GM18861 (cell line): ENCODE measurements at regions not wholly inside any gene's neighbourhood (a gene's known extent, or its start where the extent isn't known, plus 50 kb on each side); places are given as distances from the start of the nearest gene placed in this dataset.

Experiments used
- ATAC-seq: cut with Tn5 transposase; IDR thresholded peaks from one replicate; pipeline ENCODE4 v1.9.1; 2021; ENCODE audit not compliant: unreplicated experiment

GRCh38 chr22:49178246-49179005, 649.2 kb downstream of the BRD1 start:
- no peak for ATAC-seq

- ATAC-seq: no peak
These were observed 650.0 kb downstream of the BRD1 start for GRCh38 chr22:49177666-49178065.

DNA sequence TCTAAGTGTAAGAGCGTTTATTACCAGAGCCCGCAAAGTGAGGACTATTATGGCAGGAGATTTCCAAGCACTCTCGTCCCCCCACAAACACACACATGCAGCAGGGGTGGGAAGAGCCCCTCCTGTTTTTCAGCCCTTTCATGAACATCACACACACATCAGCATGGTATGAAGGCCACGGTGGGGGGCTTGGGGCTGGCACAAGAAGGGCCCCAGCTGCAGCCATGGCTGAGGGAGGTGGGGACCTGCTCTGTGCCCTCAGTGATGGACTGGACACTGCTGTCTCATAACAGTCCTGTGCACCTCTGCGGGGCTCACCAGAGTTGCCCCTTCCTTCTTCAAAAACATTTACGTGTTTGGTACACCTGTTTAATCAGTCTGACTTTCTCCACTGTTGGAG, 650.7 kb downstream of the BRD1 start:
- ATAC-seq: no peak

DNA sequence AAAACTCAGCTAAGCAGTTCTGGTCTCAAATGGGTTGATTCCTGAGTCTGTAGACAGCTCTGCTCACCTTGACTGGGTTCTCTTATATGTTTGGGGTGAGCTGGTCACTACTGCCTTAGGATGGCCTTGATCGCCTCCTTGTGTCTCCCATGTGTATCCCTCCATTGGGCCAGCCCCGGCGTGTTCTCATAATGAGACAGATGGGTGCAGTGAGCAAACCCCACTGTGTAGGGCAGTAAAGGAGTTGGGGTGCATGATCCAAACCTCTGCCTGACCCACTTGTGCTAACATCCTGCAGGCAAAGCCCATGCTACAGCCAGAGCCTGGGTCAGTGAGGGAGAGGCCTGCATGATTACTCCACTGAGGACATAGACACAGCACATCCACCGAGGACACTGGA, 657.6 kb downstream of the BRD1 start:
- ATAC-seq: no peak

DNA sequence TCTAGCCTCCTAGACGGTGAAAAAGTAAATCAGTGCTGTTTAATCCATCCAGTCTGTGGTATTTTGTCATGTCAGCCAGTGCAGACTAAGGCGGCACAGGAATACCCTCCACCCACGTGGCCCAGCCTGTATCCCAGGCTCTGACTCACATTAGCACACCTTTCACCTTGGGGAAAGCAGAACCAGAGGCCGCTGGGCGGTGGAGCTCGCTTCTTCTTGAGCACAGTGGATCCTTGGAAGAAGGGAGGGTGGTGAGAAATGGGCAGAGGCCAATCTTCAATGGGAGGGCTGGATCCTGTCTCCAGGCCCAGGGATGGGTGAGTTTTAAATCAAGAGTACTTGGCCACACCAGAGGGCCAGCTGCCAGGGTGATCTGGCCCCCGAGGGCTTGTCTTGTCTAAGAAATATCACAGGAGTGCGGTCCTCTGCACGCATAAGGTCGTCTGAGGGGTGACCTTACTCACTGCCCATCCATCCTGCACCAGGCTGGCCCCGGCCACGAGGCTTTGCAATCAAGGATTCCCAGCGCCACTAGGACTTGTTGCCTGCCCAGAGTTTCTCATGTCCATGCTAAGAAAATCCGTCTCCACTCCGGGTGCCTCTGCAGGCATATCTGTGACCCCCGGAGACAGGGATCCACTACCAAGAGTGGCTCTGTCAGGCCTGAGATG, 658.5 kb downstream of the BRD1 start:
- ATAC-seq: no peak

- no peak for ATAC-seq
These were observed 659.4 kb downstream of the BRD1 start for GRCh38 chr22:49168219-49168813.

- ATAC-seq: no peak
These were observed 660.9 kb downstream of the BRD1 start for GRCh38 chr22:49166746-49167145.

GRCh38 chr22:49166211-49166610, 661.5 kb downstream of the BRD1 start:
- ATAC-seq: no peak

DNA sequence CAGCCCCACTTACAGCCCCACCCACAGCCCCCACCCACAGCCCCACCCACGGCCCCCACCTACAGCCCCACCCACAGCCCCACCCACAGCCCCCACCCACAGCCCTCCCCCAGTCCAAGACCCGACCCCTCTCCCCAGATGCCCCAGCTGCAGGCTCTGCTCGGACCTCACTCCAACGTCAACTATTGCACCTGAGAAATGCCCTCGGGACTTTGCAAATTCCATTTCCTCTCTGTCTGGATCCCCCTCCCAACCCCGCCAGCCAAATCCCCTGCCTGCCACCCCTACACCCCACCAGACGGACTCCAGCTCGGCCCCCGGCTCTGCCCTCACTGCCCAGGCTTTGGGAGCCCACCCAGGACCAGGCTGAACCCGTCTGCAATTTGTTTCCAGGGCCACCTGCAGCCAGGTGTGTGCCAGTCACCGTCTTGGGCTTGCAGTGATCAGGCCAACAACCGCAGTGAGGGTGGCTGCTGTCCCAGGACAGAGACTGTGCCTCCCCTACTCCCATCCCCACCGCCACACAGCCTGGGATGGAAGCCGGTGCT, 662.8 kb downstream of the BRD1 start:
- ATAC-seq: no peak

DNA sequence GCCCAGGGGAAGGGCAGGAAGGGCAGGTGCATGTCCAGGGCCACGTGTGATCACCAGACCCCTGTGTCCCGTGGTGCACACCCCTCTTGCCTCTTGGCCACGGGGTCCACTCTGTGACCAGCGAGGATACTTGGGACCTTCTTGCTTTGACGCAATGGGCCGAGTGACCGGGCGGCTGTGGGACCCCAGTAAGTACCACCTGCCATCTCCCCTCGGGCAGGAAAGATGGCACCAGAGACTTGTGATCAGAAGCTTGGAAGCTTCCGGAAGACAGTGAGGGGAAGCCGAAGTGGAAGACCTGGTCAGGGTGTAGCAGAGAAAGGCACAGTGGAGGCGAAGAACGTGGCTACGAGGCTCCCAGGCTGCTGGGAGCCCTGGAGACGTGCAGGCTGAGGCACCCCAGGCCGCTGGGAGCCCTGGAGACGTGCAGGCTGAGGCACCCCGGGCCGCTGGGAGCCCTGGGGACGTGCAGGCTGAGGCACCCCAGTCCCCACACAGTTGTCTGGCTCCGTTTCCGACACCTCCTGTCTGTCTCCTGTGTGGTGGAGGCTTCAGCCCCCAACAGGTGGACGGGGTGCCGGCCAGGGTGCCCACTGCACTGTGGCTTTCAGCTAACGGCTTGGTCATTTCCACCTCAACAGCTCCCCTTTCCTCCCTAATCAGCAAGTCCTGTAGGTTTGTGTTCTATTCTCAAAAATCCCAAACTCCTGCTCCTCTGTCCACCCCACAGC, 663.5 kb downstream of the BRD1 start:
- ATAC-seq: no peak

GRCh38 chr22:49163258-49163959, 664.3 kb downstream of the BRD1 start:
- no peak for ATAC-seq

GRCh38 chr22:49162841-49163240, 664.8 kb downstream of the BRD1 start:
- ATAC-seq: no peak

DNA sequence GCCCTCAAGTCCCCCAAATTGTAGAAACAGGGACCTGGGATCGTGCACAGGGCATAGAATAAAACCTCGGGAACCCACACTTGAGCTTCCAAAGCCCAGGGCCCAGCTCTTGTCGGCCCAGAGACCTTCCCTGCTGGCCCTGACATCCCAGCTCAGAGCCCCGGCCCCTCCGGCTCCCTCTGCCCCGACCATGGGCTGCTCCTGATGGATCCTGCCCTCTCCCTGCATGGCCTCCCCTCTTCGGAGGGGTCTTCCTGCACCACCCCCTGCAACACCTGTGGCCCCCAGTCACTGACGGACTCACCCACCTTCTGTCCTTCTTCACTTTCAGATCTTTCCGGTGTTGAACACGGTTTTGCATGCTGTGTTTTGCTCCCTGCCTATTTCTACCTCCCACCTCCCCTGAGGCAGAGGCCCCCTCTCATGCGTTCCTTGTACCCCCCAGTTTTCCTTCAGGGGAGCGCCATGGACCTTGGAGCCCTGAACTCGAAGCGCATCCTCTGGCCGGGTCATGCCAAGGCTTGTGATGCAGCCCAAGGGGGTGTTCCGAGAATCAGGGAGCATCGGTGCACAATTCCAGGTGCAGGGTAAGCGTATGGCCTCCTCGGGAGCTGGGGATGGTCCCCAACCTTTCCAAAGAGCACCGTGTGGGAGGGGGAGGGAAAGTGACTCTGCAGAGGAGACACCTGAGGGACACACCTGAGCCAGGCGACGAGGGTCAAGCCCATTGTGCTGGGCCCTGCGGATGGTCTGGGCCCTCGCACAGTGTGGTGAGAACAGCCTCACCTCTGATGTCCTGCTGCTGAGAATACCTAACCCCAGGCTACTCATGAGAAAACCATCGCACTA, 666.4 kb downstream of the BRD1 start:
- no peak for ATAC-seq

DNA sequence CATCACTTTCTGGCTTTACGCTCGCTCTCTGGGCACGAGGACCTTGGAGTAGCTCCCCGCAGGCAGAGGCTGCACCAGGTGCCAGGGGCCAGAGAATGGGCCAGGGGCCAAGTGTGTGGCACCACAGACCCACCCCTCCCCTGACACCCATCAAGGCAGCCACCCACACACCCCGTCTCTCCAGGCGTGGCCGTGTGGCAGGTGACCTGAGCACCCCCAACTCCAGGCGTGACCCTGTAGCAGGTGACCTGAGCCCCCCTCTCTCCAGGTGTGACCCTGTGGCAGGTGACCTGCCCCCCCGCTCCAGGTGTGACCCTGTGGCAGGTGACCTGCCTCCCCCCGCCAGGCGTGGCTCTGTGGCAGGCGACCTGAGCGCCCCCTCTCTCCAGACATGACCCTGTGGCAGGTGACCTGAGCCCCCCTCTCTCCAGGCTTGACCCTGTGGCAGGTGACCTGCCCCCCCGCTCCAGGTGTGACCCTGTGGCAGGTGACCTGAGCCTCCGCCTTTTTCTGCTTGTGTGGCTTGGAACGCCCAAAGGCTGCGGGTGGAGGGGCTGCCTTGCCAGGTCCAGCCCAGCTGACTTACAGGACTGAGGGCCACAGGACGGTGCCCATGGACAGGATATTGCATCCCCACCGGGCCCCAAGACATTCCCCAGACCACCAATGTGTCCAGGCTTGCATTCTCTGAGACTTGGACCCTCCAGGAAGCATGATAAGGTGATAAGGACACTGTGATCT, 667.2 kb downstream of the BRD1 start:
- ATAC-seq: no peak

- no peak for ATAC-seq
These were observed 668.0 kb downstream of the BRD1 start for GRCh38 chr22:49159711-49160110.

DNA sequence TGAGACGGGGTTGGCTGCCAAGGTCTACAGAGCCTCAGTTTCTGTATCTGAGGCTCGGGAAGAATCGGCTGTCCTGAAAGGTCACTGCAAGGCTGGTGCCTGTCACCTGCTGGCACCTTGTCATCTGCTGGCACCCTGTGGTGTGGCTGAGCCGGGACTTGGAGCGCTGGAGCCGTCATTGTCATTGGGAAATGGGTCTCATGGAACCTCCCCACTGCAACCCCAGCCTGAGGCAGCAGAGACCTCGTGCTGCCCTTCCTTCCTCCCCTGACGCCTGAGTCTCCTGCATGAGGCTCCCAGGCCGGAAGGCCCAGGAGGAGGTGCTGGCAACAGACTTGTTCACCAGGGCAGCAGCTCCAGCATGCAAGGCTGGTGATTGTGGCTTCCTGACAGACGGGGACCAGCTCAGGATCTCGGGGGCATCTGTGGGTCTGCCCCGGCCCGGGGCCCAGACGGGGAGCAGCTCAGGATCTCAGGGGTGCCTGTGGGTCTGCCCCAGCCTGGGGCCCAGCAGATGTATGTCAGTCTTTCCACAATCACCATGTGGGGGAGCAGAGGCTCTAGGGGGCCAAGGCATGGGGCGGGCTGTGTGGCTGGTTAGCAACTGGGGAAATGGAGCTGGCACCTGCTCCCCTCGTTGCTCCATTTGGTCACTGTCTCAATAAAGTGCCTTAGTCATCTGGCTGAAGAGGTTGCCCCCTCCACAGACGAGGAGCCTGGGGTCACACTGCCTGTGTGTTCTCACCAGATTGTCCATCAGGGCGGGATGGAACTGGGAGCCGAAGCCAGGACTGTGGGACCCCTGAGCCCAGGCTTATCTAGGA, 668.7 kb downstream of the BRD1 start:
- ATAC-seq: no peak

DNA sequence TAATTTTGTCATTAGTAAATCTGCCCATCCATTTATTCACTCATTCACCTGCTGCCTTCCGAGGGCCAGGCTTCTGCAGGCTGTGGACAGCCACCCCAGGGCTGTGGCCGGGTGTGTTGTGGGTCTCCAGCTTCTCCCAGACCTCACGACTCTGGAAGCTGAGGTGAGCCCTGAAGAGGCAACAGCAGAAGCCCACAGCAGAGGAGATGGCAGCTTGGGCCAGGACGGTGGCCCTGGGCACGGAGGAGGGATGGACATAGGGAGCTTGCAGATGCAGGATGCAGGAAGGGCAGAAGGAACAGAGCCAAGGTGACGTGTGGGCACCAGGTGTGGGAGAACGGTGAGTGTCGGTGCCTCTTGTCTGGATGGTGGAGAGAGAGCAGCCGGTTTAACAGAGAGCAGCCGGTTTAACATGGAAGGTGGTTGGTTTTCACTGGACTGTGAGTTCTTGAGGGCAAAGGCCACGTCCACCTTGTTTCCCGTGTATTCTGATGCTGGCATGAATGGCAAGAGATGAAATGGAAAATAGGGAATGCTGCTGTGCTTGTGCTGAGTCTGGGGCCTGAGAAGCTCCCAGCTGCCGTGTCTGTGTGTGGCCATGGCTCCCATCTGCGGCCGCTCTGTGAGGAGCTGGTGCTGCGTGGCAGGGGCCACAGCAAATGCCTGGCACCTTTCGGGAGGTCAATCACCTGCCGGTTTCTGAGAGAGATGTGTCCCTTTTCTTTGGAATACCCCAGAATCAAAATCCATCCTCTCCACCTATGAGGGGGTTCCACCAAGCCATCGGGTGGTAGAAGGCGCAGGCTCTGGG, 669.9 kb downstream of the BRD1 start:
- no peak for ATAC-seq
